ENCODE measurements at regions not wholly inside any gene's neighbourhood (a gene's known extent, or its start where the extent isn't known, plus 50 kb on each side); places are given as distances from the start of the nearest gene placed in this dataset.
"Not testable (repeated sequence)": the region's sequence is repeated elsewhere in the genome, so short reads cannot be mapped to it uniquely, and the experiment has no call there.

DNA sequence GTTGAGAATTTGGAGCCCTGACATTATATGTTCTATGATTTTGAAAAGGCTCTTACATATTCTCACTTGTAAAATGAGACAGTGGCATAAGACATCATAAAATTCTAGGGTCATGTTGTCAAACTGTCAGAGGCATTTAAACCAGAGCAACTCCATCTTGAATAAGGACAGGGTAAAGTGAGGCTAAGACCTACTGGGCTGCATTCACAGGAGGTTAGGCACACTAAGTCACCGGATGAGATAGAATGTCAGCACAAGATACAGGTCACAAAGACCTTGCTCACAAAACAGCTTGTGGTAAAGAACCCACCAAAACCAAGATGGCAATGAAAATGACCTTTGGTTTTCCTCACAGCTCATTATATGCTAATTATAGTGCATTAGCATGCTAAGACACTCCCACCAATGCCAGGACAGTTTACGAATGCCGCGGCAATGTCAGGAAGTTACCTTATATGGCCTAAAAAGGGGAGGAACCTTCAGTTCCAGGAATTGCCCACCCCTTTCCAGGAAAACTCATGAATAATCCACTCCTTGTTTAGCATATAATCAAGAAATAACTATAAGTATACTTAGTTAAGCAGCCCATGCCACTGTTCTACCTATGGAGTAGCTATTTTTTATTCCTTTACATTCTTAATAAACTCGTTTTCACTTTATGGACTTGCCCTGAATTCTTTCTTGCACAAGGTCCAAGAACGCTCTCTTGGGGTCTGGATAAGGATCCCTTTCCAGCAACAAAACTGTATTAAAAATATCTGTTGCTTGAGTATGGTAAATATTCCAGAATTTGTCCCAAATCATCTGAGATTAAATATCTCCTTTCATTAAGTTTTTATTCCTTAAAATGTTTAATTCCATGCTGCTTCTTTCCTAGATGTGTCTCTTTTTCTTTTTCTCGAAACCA is 406.4 kb downstream of the METTL4 start:
- no peak for DNase-seq (ENCODE audit: low read depth in 2 of 2)

GRCh38 chr18:2166876-2167275 is 404.4 kb downstream of the METTL4 start:
- not testable (repeated sequence) for DNase-seq (ENCODE audit: low read depth in 2 of 2)

- DNase-seq (ENCODE audit: low read depth in 2 of 2) = no peak
Observed at GRCh38 chr18:2168022-2168421, 403.3 kb downstream of the METTL4 start.

GRCh38 chr18:2169656-2170055 is 401.6 kb downstream of the METTL4 start:
- no peak for DNase-seq (ENCODE audit: low read depth in 2 of 2)

DNA sequence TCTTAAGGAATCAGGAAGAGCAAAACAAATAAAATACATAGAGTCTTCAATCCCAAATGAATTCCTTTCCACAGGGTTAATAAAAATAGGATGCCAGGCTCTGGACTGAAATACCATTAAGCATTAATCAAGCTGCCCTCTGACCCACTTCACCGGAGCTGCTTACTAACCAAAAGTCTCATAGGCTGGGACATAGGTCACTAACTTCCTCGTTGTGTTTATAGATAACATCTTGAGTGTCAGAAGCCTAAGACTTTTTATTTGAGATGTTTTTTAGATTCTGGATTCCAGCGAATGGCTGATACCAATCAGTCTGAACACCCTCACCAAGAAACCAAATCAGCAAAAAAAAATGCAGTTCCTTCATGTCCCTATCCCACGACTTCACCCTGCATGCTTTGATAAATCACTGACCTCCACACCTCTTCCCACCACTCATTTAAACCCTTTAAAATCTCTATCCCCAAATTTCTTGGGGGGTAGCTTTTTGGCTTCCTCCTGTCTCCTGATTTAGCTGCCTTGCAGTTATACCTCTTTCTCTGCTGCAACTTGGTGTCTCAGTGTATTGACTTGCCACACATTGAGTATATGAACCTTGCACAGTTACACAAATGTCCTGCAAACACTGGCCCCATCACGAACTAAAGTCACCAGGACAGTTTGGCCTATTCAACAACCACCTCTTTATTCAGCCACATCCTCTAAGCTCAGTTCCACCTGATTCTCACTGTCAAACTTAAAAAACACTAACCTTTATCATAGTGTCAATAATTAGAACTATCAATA is 399.3 kb downstream of the METTL4 start:
- DNase-seq (ENCODE audit: low read depth in 2 of 2) = peak in 1 of 2 donors; percentile 15

DNA sequence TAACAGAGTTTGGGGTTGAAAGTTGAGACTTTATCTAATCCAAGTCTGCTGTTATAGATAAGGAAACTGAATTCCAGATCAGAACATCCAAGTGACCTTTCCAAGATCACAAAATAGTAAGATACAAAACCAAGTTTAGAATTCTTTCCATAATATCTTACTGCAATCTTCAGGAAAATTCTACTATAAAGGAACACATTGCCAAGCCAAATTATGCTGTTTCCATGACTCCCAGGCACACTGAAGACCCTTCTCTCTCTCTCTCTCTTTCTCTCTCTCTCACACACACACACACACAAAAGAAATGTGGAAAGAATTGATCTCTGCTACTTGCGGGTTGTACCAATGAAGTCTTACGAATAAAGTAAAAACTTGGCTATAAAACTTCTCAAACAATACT is 398.4 kb downstream of the METTL4 start:
- DNase-seq (ENCODE audit: low read depth in 2 of 2) = no peak

GRCh38 chr18:2173486-2173885 is 397.8 kb downstream of the METTL4 start:
- peak in 1 of 2 donors; percentile 61 for DNase-seq (ENCODE audit: low read depth in 2 of 2)

DNA sequence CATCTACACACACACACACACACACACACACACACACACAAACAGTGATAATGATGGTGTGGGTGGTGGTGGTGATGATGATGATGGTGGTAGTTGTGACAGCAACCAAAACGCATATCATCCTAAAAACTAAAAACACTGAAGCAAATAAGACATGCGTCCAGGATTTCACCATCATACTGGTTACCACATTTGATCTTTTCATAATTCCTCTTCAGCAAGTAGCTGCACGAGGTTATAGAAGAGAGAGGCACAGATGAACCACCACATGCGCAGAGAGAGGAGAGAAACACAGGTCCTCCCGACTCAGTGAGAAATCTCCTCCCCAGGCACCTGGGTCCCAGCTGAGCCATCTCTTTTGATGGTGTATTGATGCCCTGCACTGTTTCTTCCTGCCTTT is 393.3 kb downstream of the METTL4 start:
- no peak for DNase-seq (ENCODE audit: low read depth in 2 of 2)

DNA sequence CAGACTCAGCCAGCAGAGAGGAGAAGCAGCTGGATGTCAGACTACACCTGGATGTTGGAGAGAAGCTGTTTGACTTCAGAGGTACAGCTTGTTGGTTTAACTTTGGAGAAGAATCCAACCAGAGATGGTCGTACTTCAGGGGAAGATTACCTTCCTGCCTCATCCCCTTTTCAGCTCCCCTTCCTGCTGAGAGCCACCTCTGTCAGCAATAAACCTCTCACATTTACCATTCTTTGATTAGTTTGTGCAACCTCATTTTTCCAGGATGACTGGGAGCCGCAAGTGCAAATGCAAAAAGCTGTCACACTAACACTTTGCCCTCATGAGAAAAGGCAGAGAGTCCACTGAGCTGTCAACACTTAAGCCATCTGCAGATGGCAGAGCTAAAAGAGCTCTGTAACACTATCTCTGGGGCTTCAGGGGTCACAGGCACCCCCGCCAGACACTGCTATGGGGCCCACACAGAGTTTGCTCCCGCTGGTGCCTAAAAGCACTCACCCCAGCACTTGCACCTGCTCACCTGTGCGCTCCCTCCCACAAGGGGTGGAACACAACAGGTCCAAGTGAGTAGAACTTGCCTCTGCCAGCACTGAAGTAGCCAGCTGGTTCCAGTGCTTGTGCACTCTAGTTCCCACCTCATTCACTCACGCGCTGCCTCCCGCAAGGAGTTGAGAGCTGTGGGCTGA is 391.7 kb downstream of the METTL4 start:
- no peak for DNase-seq (ENCODE audit: low read depth in 2 of 2)

DNA sequence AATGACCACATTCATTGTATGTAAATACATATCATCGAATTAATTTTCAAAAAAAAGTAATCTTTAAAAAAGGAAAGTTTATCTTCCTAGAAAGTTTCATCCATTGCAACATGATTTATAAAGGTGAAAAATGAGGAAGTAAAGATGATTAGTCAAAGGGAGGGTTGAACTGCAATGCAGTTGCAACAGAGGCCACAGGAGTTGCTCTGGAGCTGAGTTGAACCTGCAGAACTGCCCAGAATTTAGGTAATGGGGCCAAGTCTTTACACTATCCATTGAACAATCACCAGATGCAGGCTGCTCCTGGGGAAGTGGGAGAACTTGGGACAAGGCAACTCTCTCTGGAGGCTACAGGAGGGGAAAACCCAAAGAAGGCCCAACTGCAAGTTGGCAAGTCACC is 390.7 kb downstream of the METTL4 start:
- DNase-seq (ENCODE audit: low read depth in 2 of 2) = no peak

DNA sequence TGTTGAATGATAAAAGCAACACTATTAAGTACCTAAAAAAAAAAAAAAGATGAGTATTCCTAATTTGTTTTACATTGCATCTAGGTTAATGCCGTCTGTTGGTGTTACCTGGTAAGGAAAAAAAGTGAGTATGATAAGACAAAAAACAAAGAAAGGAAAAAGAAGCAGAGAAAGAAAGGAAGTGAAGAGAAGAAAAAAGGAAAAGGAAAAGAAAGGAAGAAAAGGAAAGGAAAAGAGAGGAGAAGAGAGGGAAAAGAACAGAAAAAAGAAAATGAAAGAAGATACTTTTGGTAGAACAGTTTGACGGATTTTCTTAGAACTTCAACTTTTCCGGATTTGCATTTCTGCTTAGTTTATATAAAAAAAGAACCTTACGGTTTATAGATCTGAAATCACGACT is 387.9 kb downstream of the METTL4 start:
- DNase-seq (ENCODE audit: low read depth in 2 of 2) = no peak

- no peak for DNase-seq (ENCODE audit: low read depth in 2 of 2)
Observed at GRCh38 chr18:2186967-2187366, 384.3 kb downstream of the METTL4 start.

GRCh38 chr18:2188258-2188657 is 383.0 kb downstream of the METTL4 start:
- DNase-seq (ENCODE audit: low read depth in 2 of 2) = no peak

DNA sequence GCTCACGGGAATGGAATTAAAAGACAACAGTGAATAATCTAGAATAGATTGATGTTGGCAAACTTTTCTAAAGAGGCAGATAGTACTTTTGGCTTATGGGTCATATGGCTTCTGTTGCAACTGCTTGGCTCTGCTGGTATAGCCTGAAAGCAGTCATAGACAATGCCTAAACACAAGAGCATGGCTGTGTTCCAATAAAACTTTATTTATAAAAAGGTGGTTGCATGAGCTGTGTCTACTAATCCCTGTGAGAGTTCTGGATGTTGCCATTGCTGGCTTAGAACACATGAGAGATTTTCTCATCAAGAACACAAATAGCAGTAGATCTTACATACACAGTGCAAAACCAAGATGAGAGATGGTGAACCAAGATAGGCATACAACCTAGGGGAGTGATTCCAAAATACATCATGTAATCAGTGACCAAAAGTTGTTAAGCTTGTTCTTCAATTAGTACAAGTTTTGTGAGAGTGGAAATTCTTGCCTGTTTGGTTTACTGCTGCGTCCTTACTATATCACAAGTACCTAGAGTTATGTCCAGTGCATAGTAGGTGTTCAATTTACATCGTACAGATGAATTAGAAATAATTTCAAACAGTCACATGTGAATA is 380.0 kb downstream of the METTL4 start:
- no peak for DNase-seq (ENCODE audit: low read depth in 2 of 2)

DNA sequence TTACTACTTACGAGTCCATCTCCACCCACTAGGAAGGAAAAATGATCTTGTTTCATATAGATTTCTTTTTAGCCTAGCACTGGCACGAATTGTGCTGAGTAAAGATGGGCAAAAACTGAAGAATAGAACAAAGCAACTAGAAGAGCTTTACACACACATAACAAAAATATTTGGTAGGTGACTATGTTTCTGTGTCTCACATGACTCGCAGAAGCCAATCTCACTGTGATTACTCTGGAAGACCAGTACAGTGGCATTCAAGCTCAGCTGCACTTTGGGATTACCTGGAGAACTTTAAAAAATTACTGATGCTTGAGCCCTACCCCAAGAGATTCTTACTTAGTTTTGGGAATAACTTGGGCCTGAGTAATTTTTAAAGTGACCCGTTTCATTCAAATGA is 378.7 kb downstream of the METTL4 start:
- DNase-seq (ENCODE audit: low read depth in 2 of 2) = no peak

DNA sequence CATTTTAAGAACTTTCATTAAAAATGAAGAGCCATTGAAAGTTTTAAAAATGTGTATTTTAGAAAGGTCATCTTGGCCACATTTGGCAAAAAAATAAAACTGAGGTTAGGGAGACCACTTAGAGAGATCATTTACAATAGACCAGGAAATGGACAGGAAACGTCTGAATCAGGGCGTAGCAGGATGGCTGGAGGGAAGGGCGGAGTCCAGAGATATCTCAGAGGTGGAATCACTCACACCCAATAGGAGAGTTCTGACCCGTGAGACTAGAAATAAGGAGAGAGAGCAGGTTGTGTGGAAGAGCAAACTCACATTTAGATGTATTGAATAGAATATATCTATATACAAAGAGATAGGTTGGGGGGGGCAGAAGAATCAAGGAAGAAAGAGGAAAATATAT is 373.4 kb downstream of the METTL4 start:
- peak; percentile 45 to 74 for DNase-seq (ENCODE audit: low read depth in 2 of 2)

- no peak for DNase-seq (ENCODE audit: low read depth in 2 of 2)
Observed at GRCh38 chr18:2199060-2199459, 372.2 kb downstream of the METTL4 start.

- no peak for DNase-seq (ENCODE audit: low read depth in 2 of 2)
Observed at GRCh38 chr18:2201036-2201600, 370.2 kb downstream of the METTL4 start.

GRCh38 chr18:2204736-2205135 is 366.6 kb downstream of the METTL4 start:
- DNase-seq (ENCODE audit: low read depth in 2 of 2) = no peak

GRCh38 chr18:2207294-2207693 is 364.0 kb downstream of the METTL4 start:
- no peak for DNase-seq (ENCODE audit: low read depth in 2 of 2)

GRCh38 chr18:2212598-2213205 is 358.6 kb downstream of the METTL4 start:
- DNase-seq (ENCODE audit: low read depth in 2 of 2) = no peak

All from dermis microvascular lymphatic vessel endothelial cell (primary cell).